Astrocyte of the cerebellum (primary cell): ENCODE measurements at regions not wholly inside any gene's neighbourhood (a gene's known extent, or its start where the extent isn't known, plus 50 kb on each side); places are given as distances from the start of the nearest gene placed in this dataset.

Experiments
- DNase-seq: peaks from one replicate; pipeline ENCODE4 v3.0.0-alpha.2; 2011; ENCODE audit warnings: low read depth
- H3K4me3 ChIP-seq: 2 replicates; pipeline ENCODE4 v1.5.1; 2011; ENCODE audit warnings: mild to moderate bottlenecking, low read depth, low read length, moderate library complexity
- in situ Hi-C: cut with HindIII; loops from 2 replicates; pipeline ENCODE4 v1.10.0; 2017; ENCODE audit warnings: low sequenced_read_pairs
- TF ChIP-seq, protein P1 (sequence below): IDR thresholded peaks from 2 replicates; pipeline ENCODE4 v1.5.1; 2012; ENCODE audit warnings: low read length, low read depth, moderate library complexity, mild to moderate bottlenecking; ENCODE audit errors: missing control alignments

DNA sequence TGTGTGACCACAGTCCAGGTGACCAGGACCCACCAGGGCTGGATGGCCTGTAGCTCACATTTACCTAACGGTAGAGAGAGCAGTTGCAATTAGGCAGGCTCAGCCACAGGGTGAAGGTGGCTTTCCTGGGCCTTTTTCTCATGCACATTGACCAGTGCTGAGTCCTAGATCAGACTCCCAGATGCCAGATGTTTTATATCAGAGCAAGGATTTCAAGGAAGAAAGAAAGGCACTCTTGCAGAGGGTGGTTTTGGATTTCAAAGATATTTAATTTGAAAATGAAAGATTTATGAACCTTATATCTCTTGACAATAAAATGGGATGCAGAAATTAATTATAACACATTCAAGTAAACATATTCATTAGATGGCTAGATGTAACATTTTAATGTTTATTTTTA is 694.2 kb upstream of the GYPC start:
- in situ Hi-C loops, result no loop called here
- TF ChIP-seq, protein P1, sequence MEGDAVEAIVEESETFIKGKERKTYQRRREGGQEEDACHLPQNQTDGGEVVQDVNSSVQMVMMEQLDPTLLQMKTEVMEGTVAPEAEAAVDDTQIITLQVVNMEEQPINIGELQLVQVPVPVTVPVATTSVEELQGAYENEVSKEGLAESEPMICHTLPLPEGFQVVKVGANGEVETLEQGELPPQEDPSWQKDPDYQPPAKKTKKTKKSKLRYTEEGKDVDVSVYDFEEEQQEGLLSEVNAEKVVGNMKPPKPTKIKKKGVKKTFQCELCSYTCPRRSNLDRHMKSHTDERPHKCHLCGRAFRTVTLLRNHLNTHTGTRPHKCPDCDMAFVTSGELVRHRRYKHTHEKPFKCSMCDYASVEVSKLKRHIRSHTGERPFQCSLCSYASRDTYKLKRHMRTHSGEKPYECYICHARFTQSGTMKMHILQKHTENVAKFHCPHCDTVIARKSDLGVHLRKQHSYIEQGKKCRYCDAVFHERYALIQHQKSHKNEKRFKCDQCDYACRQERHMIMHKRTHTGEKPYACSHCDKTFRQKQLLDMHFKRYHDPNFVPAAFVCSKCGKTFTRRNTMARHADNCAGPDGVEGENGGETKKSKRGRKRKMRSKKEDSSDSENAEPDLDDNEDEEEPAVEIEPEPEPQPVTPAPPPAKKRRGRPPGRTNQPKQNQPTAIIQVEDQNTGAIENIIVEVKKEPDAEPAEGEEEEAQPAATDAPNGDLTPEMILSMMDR, result no peak
- no peak overlapping the region for H3K4me3 ChIP-seq
- DNase-seq, result no peak

DNA sequence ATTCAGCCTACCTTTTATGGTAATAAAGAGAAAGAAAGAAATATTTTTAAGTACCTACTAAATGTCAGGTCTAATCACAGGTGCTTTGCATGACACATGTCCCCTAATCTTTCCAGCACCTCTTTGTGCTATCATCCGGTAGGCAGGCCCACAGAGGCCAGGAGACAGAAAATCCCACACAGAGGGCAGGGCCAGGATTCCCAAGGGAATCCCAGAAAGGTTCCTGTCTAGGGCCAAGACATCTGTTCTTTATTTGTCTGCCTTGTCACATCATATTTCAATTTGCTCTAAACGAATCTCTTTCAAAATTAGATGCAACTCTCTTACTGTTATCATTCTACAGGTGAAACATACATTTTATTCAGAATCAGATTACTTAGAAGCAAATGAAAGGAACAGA is 676.1 kb upstream of the GYPC start:
- in situ Hi-C loops, result no loop called here
- TF ChIP-seq, protein P1, result no peak
- DNase-seq, result no peak
- H3K4me3 ChIP-seq, result no peak overlapping the region

DNA sequence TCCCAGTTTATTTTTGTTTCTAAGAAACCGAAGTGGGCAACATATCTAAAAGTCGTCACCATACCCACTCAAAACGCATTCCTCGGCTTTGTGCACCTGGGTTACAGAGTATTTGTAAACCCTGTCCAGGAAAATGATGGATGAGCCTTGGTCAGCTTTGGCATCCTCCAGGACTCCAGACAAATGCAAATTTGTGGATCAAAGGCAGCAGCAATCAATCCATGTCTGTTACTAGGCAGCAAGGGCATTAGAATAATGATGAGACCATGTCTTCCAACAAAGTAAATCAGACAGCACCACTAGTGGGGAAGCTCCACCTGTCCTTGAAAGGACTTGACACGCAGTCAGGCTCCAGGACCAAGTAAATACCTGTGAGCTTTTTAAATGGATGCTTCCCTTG is 672.6 kb upstream of the GYPC start:
- in situ Hi-C loops, result no loop called here
- TF ChIP-seq, protein P1, result no peak
- no peak for DNase-seq
- no peak overlapping the region for H3K4me3 ChIP-seq

DNA sequence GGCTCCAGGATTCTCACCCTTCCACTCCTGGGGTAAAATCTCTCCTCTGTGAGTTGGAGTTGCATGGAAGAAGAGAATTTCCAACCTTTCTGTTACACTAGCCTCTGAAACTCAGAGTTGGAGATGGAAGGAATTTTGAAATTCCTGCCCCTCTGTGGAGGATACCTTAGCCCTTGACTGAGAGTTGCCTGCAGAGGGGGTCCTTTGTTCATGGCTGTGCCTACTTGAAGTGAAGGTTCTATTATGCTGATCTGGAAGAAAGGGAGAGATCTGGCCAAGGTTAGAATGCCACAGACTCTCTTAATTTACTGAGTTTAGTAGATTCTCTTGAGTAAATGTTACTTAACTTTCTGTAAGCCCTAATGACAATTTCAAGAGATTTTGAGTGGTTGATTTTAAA is 626.6 kb upstream of the GYPC start:
- no peak for DNase-seq
- in situ Hi-C loops, result no loop called here
- TF ChIP-seq, protein P1, result no peak
- H3K4me3 ChIP-seq, result no peak overlapping the region

DNA sequence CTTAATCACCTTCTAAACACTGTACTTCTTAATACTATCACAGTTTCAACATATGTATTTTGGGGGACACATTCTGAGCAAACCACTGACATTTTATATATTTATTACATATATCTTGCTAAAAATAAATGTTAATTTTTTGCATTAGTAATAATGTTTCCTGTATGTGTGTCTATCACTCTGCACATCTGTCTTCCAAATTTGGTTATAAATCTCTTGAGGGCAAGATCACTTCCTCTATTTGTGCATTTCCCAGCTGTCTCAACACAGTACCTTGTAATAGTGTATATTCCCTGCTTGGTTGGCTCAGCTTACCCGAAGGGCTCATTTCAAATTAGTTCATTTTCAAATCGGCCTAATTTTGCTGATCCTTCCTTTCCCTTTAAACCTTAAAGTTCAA is 617.1 kb upstream of the GYPC start:
- TF ChIP-seq, protein P1, result no peak
- H3K4me3 ChIP-seq, result no peak overlapping the region
- no peak for DNase-seq
- in situ Hi-C loops, result no loop called here

DNA sequence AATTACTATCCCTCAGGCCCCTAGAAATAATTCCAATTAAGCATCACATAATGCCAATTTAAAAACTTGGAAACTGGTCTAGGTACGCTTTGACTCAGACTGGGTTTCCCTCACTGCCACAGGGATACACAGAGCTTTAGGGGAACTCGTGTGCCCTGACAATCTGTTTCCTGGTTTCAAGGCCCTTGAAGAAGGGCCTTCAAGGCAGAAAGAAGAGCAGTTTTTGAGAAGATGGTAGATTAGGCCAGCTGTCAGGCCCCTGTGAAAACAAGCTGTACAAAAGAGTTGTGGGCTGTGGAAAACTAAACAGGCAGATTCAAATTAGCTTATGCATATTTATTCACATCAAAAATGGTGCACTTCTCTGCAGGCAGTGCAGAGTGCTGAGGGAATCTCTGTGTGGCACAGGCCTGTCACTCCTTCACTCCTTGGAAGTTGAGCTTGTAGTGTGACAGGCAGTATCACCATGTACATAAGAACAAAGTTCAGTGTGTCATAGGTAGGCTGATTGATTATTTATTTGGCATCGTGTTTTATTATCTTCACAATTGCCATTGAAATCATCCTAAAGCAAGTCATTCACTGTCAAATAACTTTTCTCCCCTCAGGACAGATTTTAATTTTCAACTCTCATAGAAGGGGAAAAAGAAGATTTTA is 614.4 kb upstream of the GYPC start:
- no peak for DNase-seq
- in situ Hi-C loops, result no loop called here
- TF ChIP-seq, protein P1, result no peak
- H3K4me3 ChIP-seq, result no peak overlapping the region
